ENCODE measurements at regions not wholly inside any gene's neighbourhood (a gene's known extent, or its start where the extent isn't known, plus 50 kb on each side); places are given as distances from the start of the nearest gene placed in this dataset.

DNA sequence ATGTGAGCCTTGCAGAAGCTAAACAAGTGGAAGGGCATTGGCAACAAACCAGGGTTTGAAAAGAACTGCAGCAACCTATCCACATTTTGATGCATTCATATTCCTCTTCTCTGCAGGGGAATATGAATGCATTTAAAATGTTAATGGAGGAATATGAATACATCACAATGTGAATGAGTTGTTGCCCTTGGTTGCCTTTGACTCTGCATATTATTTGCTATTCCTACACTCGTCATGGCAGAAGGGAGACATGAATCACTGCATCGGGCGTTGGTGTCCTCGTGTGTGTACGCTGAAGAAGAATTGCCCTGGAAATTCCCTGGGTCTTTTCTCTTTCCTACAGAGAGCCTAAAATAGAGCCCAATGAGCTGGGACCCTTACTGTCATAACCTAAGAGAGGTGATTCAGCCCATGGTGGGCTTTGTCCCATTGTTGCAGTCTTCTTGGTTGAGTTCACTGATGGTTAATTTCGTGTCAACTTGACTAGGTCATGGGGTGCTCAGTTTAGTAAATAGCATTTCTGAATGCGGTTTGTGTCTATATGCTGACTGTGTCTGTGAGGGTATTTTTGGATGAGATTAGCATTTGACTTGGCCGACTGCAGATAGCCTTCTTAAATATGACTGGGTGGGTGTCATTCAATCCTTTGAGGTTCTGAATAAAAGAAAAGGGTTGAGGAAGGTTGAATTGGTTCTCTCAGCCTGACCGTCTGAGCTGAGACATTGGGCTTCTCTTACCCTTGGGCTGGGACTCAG, 1422.9 kb upstream of the TMEM132C start:
- in situ Hi-C loops (cut with MboI; ENCODE audit: low sequenced_read_pairs): no loop called here

DNA sequence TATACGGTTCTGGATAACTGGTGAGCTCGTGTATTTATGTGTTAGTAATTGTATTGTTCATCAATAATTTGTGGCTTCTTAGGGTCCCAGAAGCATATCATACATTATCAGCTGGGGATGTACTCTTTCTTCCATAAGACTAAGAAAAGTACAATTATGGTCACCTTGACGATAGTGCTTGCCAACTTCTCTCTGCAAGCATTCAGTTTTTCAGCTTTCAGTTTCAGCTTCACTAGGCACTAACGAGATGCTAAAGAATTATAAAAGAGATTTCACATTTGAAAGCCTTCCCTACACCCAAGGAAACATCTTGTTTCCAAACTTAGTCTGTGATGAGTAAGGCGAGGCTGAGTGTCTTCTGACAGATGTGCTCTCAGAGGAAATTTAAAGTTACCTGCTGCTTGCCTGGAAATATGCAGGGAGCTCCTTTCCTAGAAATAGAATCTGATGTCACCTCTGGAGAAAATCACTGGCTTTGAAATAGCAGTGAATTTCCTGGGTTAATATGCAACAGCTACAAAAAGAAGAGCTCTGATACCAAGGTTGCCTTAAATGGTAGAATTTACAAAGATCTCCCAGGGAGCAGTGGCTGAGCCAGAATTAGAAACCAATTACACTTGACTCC, 1419.9 kb upstream of the TMEM132C start:
- in situ Hi-C loops (cut with MboI; ENCODE audit: low sequenced_read_pairs): no loop called here

DNA sequence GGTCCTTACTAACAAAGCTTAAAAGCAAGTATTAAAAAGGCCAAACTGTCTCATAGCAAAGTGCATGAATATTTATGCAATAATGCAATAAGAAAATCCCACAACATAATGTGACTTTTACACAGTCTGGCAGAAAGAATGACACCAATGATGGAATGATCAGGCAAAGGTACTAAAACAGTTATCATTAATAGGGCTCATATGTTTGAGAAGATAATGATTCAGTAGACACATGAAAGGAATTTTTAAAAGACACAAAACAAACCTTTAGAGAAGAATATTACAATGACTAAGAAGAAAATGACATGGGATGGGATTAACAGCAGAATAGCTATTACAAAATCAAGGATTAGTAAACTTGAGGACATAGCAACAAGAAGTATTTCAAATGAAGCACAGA, 1411.2 kb upstream of the TMEM132C start:
- in situ Hi-C loops (cut with MboI; ENCODE audit: low sequenced_read_pairs): loop anchor here (25.0 kb wide), 1 partner anchor 793 kb away; no protein-coding TSS in a partner anchor

DNA sequence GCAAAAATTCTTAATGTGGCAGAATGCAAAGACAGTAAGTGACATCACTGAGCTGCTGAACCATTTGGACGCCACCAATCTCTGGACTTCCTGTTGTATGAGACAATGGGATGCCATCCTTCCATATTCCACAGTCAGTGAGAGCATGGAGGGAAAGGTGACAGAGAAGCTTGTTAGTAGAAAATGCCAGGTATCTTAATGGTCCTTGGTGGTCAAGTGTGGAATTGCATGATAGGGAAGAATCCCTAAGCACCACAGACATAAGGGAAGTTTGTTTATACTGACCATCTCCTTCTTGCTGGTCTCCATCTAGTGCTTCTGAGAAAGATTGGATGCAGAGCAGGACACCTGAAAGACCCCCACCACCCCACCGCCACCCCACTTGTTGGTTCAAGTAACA, 1410.0 kb upstream of the TMEM132C start:
- in situ Hi-C loops (cut with MboI; ENCODE audit: low sequenced_read_pairs): loop anchor here (25.0 kb wide), 1 partner anchor 795 kb away; no protein-coding TSS in a partner anchor

DNA sequence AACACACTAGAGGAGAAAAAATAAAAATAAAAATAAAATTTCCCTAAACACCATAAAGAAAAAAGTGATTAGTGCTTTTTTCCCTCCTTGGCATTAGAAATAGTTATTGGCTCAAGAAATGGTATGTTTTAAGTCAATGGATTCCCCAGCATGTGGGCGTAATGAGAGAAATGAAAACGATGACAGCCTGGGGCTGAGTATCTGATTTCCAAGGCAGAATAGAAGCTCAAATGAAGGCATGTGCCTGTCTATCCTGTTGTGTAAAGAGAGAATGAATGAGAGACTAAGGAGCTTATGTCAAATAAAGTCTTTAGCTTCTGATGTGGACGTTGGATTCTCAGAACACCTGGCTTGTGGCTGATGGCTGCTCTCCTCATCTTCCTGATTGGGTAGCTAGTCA, 1408.4 kb upstream of the TMEM132C start:
- in situ Hi-C loops (cut with MboI; ENCODE audit: low sequenced_read_pairs): loop anchor here (25.0 kb wide), 1 partner anchor 796 kb away; no protein-coding TSS in a partner anchor

DNA sequence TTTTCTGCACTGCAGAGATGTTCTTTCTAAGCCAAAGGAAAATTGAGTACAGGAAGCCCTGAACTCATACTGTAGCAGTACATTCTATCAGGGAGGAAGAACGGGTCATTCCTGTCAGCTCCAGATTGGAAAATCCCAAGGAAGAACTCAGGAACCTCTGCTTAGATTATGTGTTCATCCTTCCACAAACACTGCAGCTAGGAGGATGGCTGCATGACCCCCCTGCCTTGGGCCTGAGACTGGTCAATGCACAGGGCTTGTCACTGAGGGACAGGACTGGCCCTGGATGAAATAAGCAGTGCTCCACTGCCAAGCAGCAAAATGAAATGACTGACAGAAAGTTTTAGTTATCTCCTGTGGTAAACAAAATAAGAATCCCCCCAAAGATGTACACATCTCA, 1406.8 kb upstream of the TMEM132C start:
- in situ Hi-C loops (cut with MboI; ENCODE audit: low sequenced_read_pairs): loop anchor here (25.0 kb wide), 1 partner anchor 798 kb away; no protein-coding TSS in a partner anchor

DNA sequence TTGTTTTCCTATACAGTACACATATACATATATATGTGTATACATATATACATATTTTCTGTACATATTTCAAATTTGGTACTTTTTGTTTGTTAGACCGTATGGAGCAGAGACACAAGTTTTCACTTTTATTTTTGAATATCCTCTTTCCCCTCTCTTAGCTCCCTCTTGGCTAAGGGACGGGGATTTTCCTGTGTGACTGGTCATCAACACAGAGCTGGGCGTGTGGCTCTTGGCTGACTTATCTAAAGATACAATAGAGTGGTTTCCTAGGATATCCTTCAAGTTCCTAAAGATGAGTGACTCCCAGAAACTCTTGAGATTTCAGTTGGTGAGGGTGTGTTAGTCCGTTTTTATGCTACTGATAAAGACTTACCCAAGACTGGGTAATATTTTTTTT, 1404.5 kb upstream of the TMEM132C start:
- in situ Hi-C loops (cut with MboI; ENCODE audit: low sequenced_read_pairs): loop anchor here (25.0 kb wide), 1 partner anchor 800 kb away; no protein-coding TSS in a partner anchor

DNA sequence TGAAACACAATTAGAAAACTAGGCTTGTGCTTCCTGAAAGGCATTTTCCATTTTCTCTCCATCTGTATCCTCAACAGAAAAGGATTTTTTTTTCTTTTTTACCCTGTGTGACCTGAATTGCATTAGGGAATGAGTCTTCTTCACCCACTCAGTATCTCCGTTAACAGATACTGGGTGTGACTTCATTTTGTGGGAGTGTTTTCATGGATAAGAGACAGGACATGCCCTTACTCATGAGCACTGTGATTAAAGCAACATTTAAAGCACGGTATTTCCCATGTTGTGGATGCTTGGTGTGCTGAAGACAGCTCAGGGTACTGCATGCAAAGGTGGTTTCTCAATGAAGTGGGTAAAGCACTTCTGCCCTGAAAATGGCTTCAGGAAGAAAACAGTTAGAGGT, 1397.3 kb upstream of the TMEM132C start:
- in situ Hi-C loops (cut with MboI; ENCODE audit: low sequenced_read_pairs): loop anchor here (25.0 kb wide), 1 partner anchor 807 kb away; no protein-coding TSS in a partner anchor

DNA sequence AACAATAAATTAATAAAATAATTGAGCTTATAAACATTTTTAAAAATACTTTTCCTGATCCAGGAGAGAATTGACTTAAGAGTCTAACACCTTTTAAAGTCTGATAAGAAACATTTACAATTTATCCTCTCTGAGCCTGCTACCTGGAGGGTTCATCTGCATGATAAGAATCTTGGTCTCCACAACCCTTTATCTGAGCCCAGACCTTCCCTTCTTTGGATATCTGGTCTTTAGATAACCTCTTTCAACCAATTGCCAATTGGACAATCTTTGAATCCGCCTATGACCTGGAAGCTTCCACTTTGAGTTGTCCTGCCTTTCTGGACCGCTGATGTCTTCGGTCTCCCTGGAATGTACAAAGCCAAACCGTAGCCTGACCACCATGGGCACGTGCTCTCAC, 1393.3 kb upstream of the TMEM132C start:
- in situ Hi-C loops (cut with MboI; ENCODE audit: low sequenced_read_pairs): loop anchor here (25.0 kb wide), 1 partner anchor 811 kb away; no protein-coding TSS in a partner anchor

DNA sequence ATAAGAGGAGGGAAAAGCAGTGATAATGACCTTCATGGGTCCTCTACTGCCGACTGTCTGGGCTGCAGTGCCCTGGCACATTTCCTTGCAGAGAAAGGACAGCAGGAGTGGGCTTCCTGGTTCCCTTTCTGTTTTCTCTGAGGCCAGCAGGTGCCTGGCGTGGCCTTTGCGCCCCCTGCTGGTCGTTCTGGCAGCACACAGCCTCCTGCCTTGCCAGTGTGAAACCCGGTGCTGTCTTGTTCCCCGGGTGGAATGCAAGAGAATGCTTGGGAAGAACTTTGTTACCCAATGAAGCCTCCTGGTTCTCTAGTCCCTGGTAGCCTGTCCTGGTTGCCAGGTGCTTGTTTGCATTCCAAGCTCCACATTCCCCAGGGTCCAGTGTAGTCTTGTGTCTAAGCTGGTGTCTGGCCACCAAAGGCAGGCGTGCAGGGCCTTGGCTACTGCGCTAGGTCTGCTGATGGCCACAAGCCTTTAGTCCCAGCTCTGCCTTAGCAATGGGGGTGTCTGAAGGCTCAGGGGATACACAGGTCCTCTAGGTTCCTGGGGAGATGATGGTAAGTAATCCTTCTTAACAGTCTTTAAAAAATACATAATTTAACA, 1392.4 kb upstream of the TMEM132C start:
- in situ Hi-C loops (cut with MboI; ENCODE audit: low sequenced_read_pairs): loop anchor here (25.0 kb wide), 1 partner anchor 812 kb away; no protein-coding TSS in a partner anchor

DNA sequence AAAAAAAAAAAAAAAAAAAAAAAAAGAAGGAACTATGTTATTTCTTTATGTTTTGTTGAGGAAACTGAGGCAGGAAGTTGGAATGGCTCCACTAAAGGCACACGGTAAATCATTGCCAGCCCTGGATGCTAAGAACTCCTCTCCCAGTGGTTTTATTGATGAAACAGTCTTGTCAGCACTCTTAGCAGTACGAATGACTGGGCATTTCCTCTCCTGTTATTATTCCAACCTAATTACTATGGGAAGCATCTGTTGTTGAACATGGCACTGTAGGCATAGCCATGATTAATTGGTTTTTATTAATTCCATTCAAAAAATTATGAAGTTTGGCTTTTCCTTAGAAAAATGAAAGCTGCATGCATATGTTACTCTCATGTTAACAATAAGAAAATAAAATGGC, 1387.1 kb upstream of the TMEM132C start:
- in situ Hi-C loops (cut with MboI; ENCODE audit: low sequenced_read_pairs): no loop called here

DNA sequence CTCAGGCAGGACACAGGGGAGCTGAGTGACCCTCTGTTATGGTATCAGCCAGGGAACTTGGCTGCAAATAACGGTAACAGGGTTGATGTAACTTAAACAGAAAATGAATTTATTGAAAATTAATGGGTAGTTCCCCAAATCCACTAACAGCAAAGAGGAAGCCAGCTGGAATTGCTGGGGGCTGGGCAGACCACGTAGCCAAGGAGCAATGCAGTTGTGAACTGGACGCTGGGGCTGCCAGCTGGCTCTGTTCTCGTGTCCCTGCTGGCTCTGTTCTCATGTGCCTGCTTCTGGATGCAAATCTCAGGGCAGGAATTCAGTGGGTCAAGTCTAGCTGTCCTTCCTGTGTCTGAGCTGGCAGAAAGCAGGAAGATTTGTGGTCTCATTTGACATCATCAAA, 1383.3 kb upstream of the TMEM132C start:
- in situ Hi-C loops (cut with MboI; ENCODE audit: low sequenced_read_pairs): no loop called here

DNA sequence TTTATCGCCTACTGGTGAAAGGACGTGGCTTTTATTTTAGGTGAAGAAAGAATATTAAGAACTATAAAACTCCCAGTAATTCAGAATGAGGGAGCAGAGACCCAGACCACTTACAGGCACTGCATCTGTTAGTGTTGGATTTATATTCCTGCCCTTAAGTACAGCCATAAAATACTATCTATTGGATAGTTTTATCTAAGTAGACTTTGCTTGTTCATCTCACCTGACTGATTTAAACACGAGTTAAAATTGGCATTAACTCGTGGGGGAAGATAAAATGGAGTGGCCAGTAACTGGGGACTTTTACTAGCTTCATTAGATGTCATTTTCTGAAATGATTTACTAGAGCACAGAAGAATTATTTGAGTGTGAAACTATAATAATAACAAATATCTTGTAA, 1377.5 kb upstream of the TMEM132C start:
- in situ Hi-C loops (cut with MboI; ENCODE audit: low sequenced_read_pairs): no loop called here

DNA sequence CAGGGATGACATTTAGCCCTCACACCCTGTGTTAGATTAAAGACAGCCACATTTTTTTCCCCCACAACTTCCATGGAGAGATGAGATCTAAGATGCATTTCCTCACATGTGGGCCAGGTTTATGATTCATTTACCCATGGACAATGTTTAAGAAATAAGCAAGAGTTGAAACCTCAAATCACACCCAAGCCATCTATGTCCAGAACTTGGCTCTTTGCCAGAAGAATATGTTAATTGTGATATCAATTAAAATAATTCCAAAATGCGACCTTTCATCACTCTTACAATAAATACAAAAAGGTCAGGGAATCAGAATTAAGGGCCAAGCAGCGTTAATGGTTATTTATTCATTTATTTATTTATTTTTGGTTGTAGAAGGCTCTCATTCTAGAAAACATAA, 1376.9 kb upstream of the TMEM132C start:
- in situ Hi-C loops (cut with MboI; ENCODE audit: low sequenced_read_pairs): no loop called here

DNA sequence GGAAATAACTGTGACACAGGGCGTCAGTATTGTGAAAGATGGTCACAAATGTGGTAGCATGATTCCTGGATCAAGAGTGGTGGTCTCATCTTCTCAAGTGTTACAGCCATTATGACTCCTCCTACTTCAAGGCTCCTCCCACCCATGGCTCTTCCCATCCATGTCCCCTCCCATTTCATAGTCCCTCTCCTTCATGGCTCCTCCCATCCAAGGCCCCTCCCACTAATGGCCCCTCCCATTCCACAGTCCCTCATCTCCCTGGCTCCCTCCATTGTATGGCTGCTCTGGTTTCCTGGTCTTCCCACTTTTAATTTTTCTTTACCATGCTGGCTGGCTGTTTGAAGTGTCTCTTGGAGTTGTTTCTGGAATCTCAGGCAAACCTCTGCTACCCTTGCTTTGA, 1375.2 kb upstream of the TMEM132C start:
- in situ Hi-C loops (cut with MboI; ENCODE audit: low sequenced_read_pairs): no loop called here

DNA sequence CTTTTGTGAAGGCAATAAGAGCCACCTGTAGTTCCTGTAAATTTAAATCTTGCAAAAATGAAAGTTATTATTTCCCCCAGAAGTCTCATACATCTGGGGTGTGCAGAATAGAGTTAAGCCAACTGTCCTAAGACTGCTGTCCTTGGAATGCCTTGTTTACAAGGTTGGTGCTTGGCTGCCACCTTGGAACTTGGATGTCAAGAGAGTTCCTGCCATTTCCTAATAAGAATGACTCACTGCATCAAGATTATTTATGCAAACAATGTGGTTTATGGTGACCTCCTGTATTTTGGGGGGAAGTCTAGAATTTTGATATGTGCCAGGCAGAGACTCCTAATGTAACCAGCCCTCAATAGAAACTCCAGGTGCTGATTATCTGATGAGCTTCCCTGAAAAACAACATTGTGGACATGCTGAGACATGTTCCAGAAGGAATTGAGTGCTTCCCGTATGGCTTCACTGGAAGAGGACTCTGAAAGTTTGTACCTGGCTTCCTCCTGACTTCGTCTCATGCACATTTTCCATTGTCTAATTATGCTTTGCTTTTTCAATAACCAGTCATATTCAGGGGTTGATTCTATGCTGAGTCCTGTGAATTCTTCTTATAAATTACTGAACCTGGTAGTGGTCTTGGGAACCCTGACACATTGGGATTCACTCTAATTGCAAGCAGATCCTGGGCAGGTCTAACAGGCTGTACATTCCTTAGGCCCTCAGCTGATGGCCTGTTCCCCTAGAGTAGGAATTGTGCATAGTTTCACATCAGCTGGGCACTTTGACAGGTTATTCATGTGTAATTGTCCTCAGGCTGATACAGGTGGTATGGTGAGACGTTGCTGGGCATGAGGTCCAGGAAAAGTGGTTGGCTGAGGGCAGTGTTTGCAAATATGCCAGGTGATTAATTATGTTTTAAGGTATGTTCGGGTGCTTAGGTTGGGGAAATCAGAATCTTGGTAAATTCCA, 1370.7 kb upstream of the TMEM132C start:
- in situ Hi-C loops (cut with MboI; ENCODE audit: low sequenced_read_pairs): no loop called here

DNA sequence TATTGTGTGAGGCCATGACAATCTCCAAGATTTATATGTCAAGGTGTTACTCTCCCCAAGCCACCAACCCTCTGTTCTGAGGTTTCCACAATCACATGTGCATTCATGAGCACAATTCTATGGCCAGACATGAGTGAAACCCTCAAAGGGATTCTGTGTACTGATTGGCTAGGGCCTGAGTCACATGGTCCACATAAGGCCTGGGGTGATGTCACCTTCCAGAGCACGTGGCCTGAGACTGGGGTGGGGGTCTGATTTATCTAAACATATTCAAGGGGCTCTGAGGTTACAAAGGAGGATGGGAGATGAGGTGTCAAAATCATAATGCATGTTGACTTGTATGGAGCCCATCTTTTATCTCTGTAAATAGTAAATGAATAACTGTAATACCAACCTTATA, 1369.9 kb upstream of the TMEM132C start:
- in situ Hi-C loops (cut with MboI; ENCODE audit: low sequenced_read_pairs): no loop called here

DNA sequence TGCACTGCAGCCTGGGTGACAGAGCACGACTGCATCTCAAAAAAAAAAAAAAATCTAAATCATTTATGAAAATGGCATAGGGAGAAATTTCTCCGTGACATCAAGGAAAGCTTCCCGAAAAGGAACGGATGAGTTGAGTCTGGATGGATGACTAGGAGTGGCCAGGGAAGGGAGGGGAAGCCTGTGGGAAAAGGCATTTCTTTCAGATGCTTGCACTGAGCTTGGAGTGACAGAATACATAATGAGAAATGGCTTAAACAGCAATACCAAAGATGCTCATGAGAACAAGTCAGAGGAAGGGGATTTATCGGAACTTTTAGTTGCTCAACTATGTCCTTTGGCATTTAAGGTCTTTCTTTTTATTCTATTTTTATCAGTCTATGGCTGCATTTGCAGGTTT, 1369.2 kb upstream of the TMEM132C start:
- in situ Hi-C loops (cut with MboI; ENCODE audit: low sequenced_read_pairs): no loop called here

DNA sequence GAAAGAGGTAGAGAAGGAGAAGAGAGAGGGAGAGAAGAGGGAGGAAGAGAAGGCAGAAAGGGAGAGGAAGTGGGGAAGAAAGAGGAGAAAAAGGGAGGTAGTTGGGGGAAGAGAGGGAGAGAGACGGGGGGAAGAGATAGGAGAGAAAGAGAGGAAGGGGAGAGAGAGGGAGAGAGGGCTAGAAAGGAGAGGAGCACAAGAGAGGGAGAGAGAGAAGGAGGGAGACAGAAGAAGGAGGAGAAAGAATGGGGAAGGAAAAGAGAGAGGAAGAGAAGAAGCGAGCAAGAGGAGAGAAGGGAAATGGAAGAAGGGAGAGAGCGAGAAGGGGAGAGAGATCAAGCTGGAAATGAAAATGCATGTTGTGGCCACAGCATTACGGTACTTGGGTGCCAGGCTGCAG, 1368.4 kb upstream of the TMEM132C start:
- in situ Hi-C loops (cut with MboI; ENCODE audit: low sequenced_read_pairs): no loop called here

DNA sequence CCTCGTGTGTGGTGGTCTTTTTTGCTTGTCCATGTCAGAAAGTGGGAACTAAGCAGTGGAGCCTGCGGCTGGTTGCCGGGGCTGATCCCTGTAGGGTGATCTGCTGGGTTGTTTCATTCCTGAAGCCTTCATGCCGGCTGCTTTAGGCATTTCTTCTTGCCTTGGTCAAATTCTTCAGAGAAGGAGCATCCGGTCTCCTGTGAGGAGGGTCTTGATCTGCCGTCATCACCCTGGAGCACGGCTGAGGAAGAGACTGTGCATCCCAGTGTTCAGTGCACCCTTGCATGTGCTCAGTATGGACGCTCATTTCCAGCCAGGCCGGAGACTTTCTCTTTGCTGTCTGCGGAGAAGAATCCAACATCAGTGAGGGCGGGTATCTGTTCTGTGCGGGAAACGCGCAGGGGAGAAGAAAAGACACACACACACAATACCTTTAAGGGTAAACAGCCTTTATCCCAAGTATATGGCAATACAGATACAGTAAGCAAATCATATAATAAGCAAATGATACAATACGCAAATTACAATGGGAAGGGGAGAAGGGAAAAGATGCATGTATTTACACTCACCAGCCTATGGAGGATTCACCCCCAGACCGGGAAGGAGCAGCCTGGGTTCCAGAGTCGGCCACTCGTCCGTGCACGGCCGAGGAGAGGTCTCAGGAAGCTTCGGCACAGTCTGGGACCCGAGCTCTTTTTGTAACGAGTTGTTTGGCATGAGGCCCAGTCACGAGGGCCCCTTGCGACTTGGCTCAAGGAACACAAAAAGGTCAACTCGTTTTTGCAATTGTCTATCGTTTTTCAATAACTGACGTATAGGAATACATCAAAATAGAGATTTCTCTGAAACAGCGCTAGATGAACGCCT, 1366.8 kb upstream of the TMEM132C start:
- in situ Hi-C loops (cut with MboI; ENCODE audit: low sequenced_read_pairs): no loop called here

Measured in HL-60/S4 (cell line).